ENCODE measurements at regions not wholly inside any gene's neighbourhood (a gene's known extent, or its start where the extent isn't known, plus 50 kb on each side); places are given as distances from the start of the nearest gene placed in this dataset.

DNA sequence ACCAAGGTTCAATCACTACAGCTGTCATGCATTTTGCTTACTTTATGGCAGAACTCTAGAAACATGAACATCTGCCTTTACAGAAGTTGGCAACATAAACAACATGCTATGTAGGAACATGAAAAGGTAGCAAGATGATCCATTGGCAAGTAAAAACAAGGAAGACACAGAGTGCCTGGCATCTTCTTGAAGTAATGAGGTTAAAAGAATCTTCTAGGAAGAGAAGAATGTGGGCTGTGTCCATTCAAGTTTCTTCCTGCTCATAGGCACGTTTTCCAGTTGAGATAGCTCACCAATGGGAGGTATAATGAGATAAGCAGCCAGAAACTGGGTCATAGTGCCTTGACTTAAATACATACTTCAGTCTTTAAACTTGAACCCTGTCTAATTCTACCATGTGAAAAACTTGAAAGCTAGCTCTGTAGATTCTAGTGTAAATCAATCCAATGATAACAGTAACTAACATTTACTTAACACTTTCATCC is 109.4 kb upstream of the PRLR start:
- Histone ChIP-seq H3K4me1 (no peaks in the 10 kb centered on the region), H3K27ac (no peak overlapping the region), H3K9me3 (no peaks in the 10 kb centered on the region), H3K36me3 (no peaks in the 10 kb centered on the region), H3K27me3 (no peaks in the 10 kb centered on the region), H3K4me3 (no peak overlapping the region)
- intact Hi-C loops (cut with DNase I) = no loop called here
- ATAC-seq = no peak
- DNase-seq = no peak
- TF ChIP-seq, protein P1, sequence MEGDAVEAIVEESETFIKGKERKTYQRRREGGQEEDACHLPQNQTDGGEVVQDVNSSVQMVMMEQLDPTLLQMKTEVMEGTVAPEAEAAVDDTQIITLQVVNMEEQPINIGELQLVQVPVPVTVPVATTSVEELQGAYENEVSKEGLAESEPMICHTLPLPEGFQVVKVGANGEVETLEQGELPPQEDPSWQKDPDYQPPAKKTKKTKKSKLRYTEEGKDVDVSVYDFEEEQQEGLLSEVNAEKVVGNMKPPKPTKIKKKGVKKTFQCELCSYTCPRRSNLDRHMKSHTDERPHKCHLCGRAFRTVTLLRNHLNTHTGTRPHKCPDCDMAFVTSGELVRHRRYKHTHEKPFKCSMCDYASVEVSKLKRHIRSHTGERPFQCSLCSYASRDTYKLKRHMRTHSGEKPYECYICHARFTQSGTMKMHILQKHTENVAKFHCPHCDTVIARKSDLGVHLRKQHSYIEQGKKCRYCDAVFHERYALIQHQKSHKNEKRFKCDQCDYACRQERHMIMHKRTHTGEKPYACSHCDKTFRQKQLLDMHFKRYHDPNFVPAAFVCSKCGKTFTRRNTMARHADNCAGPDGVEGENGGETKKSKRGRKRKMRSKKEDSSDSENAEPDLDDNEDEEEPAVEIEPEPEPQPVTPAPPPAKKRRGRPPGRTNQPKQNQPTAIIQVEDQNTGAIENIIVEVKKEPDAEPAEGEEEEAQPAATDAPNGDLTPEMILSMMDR (IDR thresholded peaks at IDR 0.05) = no peak

DNA sequence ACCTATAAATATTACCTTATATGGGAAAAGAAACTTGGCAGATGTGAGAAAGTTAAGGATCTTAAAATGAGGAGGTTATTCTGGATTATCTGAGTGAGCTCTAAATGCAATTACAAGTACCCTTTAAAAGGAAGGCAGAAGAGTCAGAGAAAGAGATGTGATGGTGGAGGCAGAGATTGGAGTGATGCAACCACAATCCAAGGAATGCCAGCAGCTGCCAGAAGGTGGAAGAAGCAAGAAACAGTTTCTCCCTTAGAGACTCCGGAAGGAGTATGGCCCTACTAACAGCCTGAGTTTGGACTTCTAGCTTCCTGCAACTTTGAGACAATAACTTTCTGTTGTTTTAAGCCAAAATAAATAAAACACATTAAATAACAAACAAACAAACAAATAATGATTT is 108.7 kb upstream of the PRLR start:
- H3K4me3 ChIP-seq = no peak overlapping the region
- H3K36me3 ChIP-seq = no peaks in the 10 kb centered on the region
- H3K4me1 ChIP-seq = no peaks in the 10 kb centered on the region
- H3K27ac ChIP-seq = no peak overlapping the region
- no peaks in the 10 kb centered on the region for H3K27me3 ChIP-seq
- intact Hi-C loops (cut with DNase I) = no loop called here
- no peaks in the 10 kb centered on the region for H3K9me3 ChIP-seq
- ATAC-seq = no peak
- TF ChIP-seq, protein P1 (IDR thresholded peaks at IDR 0.05) = no peak
- DNase-seq = no peak

DNA sequence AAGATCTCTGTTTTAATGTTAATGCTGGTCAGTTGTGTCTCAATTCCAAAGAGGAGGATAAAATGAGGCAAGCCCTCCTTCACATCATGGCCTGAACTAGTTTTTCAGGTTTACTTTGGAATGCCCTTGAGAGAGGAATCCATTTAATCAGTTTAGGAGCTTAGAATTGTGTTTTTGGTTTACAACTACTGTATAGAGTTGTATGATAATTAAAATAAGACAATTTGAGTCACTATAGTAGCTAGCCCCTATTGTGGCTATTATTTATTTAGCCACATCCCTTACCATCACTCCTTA is 107.8 kb upstream of the PRLR start:
- ATAC-seq (no peak), DNase-seq (no peak)
- intact Hi-C loops (cut with DNase I) = no loop called here
- H3K27me3 ChIP-seq = no peaks in the 10 kb centered on the region
- no peaks in the 10 kb centered on the region for H3K36me3 ChIP-seq
- TF ChIP-seq, protein P1 (IDR thresholded peaks at IDR 0.05) = no peak
- H3K4me1 ChIP-seq = no peaks in the 10 kb centered on the region
- H3K27ac ChIP-seq = no peak overlapping the region
- H3K4me3 ChIP-seq = no peak overlapping the region
- no peaks in the 10 kb centered on the region for H3K9me3 ChIP-seq

DNA sequence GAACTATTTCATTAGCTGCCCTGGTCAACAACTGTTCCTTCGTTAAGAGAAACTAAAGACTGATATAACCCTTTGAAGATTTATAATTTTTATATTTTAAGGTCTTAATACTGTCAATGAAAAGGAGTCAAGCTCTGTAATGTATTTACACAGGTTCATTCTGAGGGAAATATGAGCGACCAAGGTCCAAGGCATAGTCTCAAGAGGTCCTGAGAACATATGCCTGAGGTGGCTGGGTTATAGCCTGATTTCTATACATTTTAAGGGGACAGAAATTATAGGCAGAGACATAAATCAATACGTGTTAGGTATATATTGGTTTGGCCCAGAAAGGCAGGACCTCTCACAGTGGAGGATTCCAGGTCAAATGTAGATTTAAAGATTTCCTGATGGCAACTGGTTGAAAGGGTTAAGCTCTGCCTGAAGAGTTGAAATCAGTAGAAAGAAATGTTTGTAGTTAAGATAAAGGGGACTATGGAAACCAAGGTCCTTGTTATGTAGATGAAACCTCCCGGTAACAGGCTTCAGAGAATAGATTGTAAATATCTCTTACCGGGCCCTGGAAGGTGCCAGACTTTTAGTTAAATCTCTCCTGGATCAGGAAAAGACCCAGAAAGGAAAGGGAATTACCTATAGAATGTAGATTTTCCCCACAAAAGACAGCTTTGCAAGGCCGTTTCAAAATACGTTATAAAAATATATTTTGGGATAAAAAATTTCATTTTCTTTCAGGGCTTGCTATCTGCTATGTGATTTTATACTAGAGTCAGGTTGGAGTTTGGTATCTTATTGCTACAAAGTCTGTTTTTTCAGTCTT is 107.3 kb upstream of the PRLR start:
- no peak for ATAC-seq
- TF ChIP-seq, protein P1 (IDR thresholded peaks at IDR 0.05) = no peak
- H3K27me3 ChIP-seq = no peaks in the 10 kb centered on the region
- no peak overlapping the region for H3K27ac ChIP-seq
- intact Hi-C loops (cut with DNase I) = no loop called here
- H3K4me1 ChIP-seq = no peaks in the 10 kb centered on the region
- H3K4me3 ChIP-seq = no peak overlapping the region
- no peaks in the 10 kb centered on the region for H3K9me3 ChIP-seq
- no peak for DNase-seq
- H3K36me3 ChIP-seq = no peaks in the 10 kb centered on the region

DNA sequence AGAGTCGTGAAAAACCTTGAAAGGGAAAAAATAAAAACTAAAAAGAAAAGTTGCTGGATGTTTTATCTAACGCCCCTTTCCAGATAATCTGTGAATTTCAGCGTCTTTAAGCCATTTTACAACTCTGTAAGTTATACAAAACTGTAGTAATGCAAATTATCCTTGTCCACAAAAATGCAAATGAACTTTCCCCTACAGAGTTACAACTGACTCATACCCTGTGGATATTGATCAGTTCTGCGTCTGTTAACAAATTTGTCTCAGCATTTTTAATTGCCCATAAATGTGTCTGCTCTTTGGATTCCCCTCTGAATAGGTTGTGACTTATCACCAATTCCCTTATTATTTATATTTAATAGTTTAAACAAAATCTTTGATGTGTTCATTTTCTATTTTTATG is 105.9 kb upstream of the PRLR start:
- Histone ChIP-seq H3K36me3 (no peaks in the 10 kb centered on the region), H3K4me3 (no peak overlapping the region), H3K4me1 (no peaks in the 10 kb centered on the region), H3K27ac (no peak overlapping the region), H3K27me3 (no peaks in the 10 kb centered on the region), H3K9me3 (no peaks in the 10 kb centered on the region)
- intact Hi-C loops (cut with DNase I) = no loop called here
- ATAC-seq (no peak), DNase-seq (no peak)
- TF ChIP-seq, protein P1 (IDR thresholded peaks at IDR 0.05) = no peak

DNA sequence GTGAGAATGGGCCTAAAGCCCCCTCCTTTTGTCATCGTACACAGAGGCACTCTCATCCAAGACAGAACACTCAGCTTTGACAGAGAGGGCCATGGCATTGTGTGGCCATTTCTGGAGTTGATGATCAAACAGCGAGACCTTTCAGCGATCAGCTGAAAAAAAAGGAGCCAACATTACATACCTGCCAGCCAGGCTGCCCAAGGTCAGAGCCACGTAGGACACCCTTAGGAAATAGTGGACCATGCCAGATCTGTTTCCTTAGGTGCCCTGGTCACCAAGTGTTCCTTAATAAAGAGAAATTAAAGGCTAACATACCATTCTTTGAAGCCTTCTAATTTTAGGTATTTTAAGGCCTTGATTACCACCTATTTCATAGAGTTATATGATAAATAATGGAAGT is 105.5 kb upstream of the PRLR start:
- intact Hi-C loops (cut with DNase I) = no loop called here
- ATAC-seq (no peak), DNase-seq (no peak)
- Histone ChIP-seq H3K27me3 (no peaks in the 10 kb centered on the region), H3K27ac (no peak overlapping the region), H3K4me3 (no peak overlapping the region), H3K4me1 (no peaks in the 10 kb centered on the region), H3K9me3 (no peaks in the 10 kb centered on the region), H3K36me3 (no peaks in the 10 kb centered on the region)
- TF ChIP-seq, protein P1 (IDR thresholded peaks at IDR 0.05) = no peak
